ENCODE measurements at regions not wholly inside any gene's neighbourhood (a gene's known extent, or its start where the extent isn't known, plus 50 kb on each side); places are given as distances from the start of the nearest gene placed in this dataset.

GRCh38 chr4:60359746-60360367, 840.3 kb upstream of the ADGRL3 start:
- H3K4me1 ChIP-seq (ENCODE audit: control insufficient read depth in 1 of 2, insufficient read depth in 2 of 2, low read length in 2 of 2) = no peaks in the 10 kb centered on the region
- no peak overlapping the region for H3K9ac ChIP-seq (ENCODE audit: low read depth in 1 of 2, low read length in 2 of 2)
- no peaks in the 10 kb centered on the region for H3K27me3 ChIP-seq (ENCODE audit: control insufficient read depth in 1 of 2, insufficient read depth in 2 of 2, low read length in 2 of 2)
- H3K36me3 ChIP-seq (ENCODE audit: control insufficient read depth in 1 of 2, insufficient read depth in 2 of 2, low read length in 2 of 2) = no peaks in the 10 kb centered on the region
- H3K9me3 ChIP-seq (ENCODE audit: control insufficient read depth in 1 of 2, low read length in 2 of 2) = peaks cover 0 to 3% of the 10 kb centered on the region in 2 donors
- H3K27ac ChIP-seq (ENCODE audit: low read depth, low read length) = no peak overlapping the region
- H3K4me3 ChIP-seq (ENCODE audit: low read depth in 1 of 2, low read length in 2 of 2) = no peak overlapping the region

- Histone ChIP-seq H3K9ac (ENCODE audit: low read depth in 1 of 2, low read length in 2 of 2) (no peak overlapping the region), H3K4me1 (ENCODE audit: control insufficient read depth in 1 of 2, insufficient read depth in 2 of 2, low read length in 2 of 2) (no peaks in the 10 kb centered on the region), H3K27ac (ENCODE audit: low read depth, low read length) (no peak overlapping the region), H3K4me3 (ENCODE audit: low read depth in 1 of 2, low read length in 2 of 2) (no peak overlapping the region), H3K36me3 (ENCODE audit: control insufficient read depth in 1 of 2, insufficient read depth in 2 of 2, low read length in 2 of 2) (no peaks in the 10 kb centered on the region), H3K9me3 (ENCODE audit: control insufficient read depth in 1 of 2, low read length in 2 of 2) (no peaks in the 10 kb centered on the region), H3K27me3 (ENCODE audit: control insufficient read depth in 1 of 2, insufficient read depth in 2 of 2, low read length in 2 of 2) (no peaks in the 10 kb centered on the region)
Measured at GRCh38 chr4:60365176-60365575, 835.0 kb upstream of the ADGRL3 start.

- H3K36me3 ChIP-seq (ENCODE audit: control insufficient read depth in 1 of 2, insufficient read depth in 2 of 2, low read length in 2 of 2) = no peaks in the 10 kb centered on the region
- H3K9me3 ChIP-seq (ENCODE audit: control insufficient read depth in 1 of 2, low read length in 2 of 2) = no peaks in the 10 kb centered on the region
- H3K27me3 ChIP-seq (ENCODE audit: control insufficient read depth in 1 of 2, insufficient read depth in 2 of 2, low read length in 2 of 2) = no peaks in the 10 kb centered on the region
- H3K4me3 ChIP-seq (ENCODE audit: low read depth in 1 of 2, low read length in 2 of 2) = no peak overlapping the region
- no peak overlapping the region for H3K27ac ChIP-seq (ENCODE audit: low read depth, low read length)
- no peaks in the 10 kb centered on the region for H3K4me1 ChIP-seq (ENCODE audit: control insufficient read depth in 1 of 2, insufficient read depth in 2 of 2, low read length in 2 of 2)
- H3K9ac ChIP-seq (ENCODE audit: low read depth in 1 of 2, low read length in 2 of 2) = no peak overlapping the region
Measured at GRCh38 chr4:60366661-60367060, 833.5 kb upstream of the ADGRL3 start.

DNA sequence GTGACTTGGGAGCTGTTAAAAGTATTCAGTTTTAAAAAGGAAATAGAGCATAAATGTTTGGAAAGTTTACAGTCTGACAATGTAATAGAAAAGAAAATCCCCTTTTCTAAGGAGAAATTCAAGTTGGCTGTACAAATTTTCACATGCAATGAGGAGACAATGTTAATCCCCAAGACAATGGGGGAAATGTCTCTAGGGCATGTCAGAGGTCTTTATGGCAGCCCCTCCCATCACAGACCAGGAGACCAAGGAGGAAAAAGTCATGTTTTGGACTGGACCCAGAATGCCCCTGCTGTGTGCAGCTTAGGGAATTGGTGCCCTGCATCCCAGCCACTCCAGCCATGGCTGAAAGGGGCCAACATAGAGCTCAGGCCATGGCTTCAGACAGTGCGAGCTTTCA, 831.1 kb upstream of the ADGRL3 start:
- Histone ChIP-seq H3K9me3 (ENCODE audit: control insufficient read depth in 1 of 2, low read length in 2 of 2) (peaks cover 0 to 3% of the 10 kb centered on the region in 2 donors), H3K27me3 (ENCODE audit: control insufficient read depth in 1 of 2, insufficient read depth in 2 of 2, low read length in 2 of 2) (no peaks in the 10 kb centered on the region), H3K36me3 (ENCODE audit: control insufficient read depth in 1 of 2, insufficient read depth in 2 of 2, low read length in 2 of 2) (no peaks in the 10 kb centered on the region), H3K4me1 (ENCODE audit: control insufficient read depth in 1 of 2, insufficient read depth in 2 of 2, low read length in 2 of 2) (no peaks in the 10 kb centered on the region), H3K9ac (ENCODE audit: low read depth in 1 of 2, low read length in 2 of 2) (no peak overlapping the region), H3K27ac (ENCODE audit: low read depth, low read length) (no peak overlapping the region), H3K4me3 (ENCODE audit: low read depth in 1 of 2, low read length in 2 of 2) (no peak overlapping the region)

GRCh38 chr4:60378010-60378409, 822.1 kb upstream of the ADGRL3 start:
- H3K4me1 ChIP-seq (ENCODE audit: control insufficient read depth in 1 of 2, insufficient read depth in 2 of 2, low read length in 2 of 2) = no peaks in the 10 kb centered on the region
- H3K9me3 ChIP-seq (ENCODE audit: control insufficient read depth in 1 of 2, low read length in 2 of 2) = no peaks in the 10 kb centered on the region
- no peak overlapping the region for H3K4me3 ChIP-seq (ENCODE audit: low read depth in 1 of 2, low read length in 2 of 2)
- H3K27ac ChIP-seq (ENCODE audit: low read depth, low read length) = no peak overlapping the region
- no peaks in the 10 kb centered on the region for H3K27me3 ChIP-seq (ENCODE audit: control insufficient read depth in 1 of 2, insufficient read depth in 2 of 2, low read length in 2 of 2)
- no peaks in the 10 kb centered on the region for H3K36me3 ChIP-seq (ENCODE audit: control insufficient read depth in 1 of 2, insufficient read depth in 2 of 2, low read length in 2 of 2)
- H3K9ac ChIP-seq (ENCODE audit: low read depth in 1 of 2, low read length in 2 of 2) = no peak overlapping the region

DNA sequence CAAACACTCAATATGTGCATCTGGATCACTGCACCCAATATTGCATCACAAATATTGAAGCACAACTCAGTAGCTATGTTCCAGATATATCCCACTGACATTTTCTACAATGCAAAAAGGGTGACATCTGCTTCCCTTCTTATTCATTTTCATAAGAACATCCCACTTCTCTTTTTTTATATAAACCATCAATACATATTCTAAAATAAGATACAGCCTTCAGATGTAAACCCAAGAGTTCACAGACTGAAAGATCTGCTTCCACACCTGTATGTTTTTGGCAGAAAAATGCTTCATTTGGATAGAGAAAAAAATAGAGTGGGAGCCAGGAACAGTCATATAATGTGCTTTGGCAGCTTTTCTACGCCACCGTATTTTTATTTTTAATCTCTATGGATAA, 815.6 kb upstream of the ADGRL3 start:
- Histone ChIP-seq H3K9ac (ENCODE audit: low read depth in 1 of 2, low read length in 2 of 2) (no peak overlapping the region), H3K27ac (ENCODE audit: low read depth, low read length) (no peak overlapping the region), H3K4me1 (ENCODE audit: control insufficient read depth in 1 of 2, insufficient read depth in 2 of 2, low read length in 2 of 2) (no peaks in the 10 kb centered on the region), H3K27me3 (ENCODE audit: control insufficient read depth in 1 of 2, insufficient read depth in 2 of 2, low read length in 2 of 2) (no peaks in the 10 kb centered on the region), H3K9me3 (ENCODE audit: control insufficient read depth in 1 of 2, low read length in 2 of 2) (no peaks in the 10 kb centered on the region), H3K36me3 (ENCODE audit: control insufficient read depth in 1 of 2, insufficient read depth in 2 of 2, low read length in 2 of 2) (no peaks in the 10 kb centered on the region), H3K4me3 (ENCODE audit: low read depth in 1 of 2, low read length in 2 of 2) (no peak overlapping the region)

- no peaks in the 10 kb centered on the region for H3K9me3 ChIP-seq (ENCODE audit: control insufficient read depth in 1 of 2, low read length in 2 of 2)
- H3K4me1 ChIP-seq (ENCODE audit: control insufficient read depth in 1 of 2, insufficient read depth in 2 of 2, low read length in 2 of 2) = no peaks in the 10 kb centered on the region
- no peaks in the 10 kb centered on the region for H3K36me3 ChIP-seq (ENCODE audit: control insufficient read depth in 1 of 2, insufficient read depth in 2 of 2, low read length in 2 of 2)
- H3K27me3 ChIP-seq (ENCODE audit: control insufficient read depth in 1 of 2, insufficient read depth in 2 of 2, low read length in 2 of 2) = no peaks in the 10 kb centered on the region
- no peak overlapping the region for H3K27ac ChIP-seq (ENCODE audit: low read depth, low read length)
- no peak overlapping the region for H3K4me3 ChIP-seq (ENCODE audit: low read depth in 1 of 2, low read length in 2 of 2)
- no peak overlapping the region for H3K9ac ChIP-seq (ENCODE audit: low read depth in 1 of 2, low read length in 2 of 2)
Measured at GRCh38 chr4:60389633-60390032, 810.5 kb upstream of the ADGRL3 start.

DNA sequence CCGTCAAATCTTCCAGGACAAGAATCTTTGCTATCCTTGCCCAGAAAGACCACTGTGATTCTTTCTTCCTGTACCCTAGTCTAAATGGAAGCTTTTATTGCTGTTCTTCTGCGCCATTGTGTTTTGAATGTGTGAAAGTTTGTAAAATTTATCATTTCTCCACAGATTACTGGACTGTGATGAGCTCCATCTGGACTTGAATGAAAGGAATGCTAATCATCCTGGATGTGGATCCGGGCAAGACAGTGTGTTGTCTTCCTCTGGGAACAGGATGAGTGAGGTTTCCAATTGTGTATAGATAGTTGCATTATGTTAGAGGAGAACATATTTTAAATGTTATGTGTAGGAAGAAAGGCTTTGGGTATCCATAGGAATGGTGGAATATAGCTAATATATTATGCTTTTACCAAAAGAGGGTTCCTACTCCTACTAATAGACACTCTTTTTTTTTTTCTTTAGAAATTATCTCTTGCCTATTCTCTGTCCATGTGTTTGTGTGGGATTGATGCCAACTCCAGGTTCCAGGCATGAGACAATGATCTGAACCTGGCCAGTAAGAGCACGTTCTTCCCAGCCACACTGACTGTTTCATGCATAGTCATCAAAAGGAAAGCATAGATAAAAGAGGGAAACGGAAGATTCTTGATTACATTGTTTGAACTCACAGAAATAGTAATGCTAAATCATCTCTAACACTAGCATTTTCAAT, 803.6 kb upstream of the ADGRL3 start:
- Histone ChIP-seq H3K27ac (ENCODE audit: low read depth, low read length) (no peak overlapping the region), H3K4me3 (ENCODE audit: low read depth in 1 of 2, low read length in 2 of 2) (no peak overlapping the region), H3K9ac (ENCODE audit: low read depth in 1 of 2, low read length in 2 of 2) (no peak overlapping the region), H3K36me3 (ENCODE audit: control insufficient read depth in 1 of 2, insufficient read depth in 2 of 2, low read length in 2 of 2) (no peaks in the 10 kb centered on the region), H3K4me1 (ENCODE audit: control insufficient read depth in 1 of 2, insufficient read depth in 2 of 2, low read length in 2 of 2) (no peaks in the 10 kb centered on the region), H3K9me3 (ENCODE audit: control insufficient read depth in 1 of 2, low read length in 2 of 2) (peaks cover 0 to 3% of the 10 kb centered on the region in 2 donors), H3K27me3 (ENCODE audit: control insufficient read depth in 1 of 2, insufficient read depth in 2 of 2, low read length in 2 of 2) (no peaks in the 10 kb centered on the region)

- H3K27ac ChIP-seq (ENCODE audit: low read depth, low read length) = no peak overlapping the region
- no peak overlapping the region for H3K9ac ChIP-seq (ENCODE audit: low read depth in 1 of 2, low read length in 2 of 2)
- H3K9me3 ChIP-seq (ENCODE audit: control insufficient read depth in 1 of 2, low read length in 2 of 2) = peaks cover 0 to 2% of the 10 kb centered on the region in 2 donors
- no peaks in the 10 kb centered on the region for H3K27me3 ChIP-seq (ENCODE audit: control insufficient read depth in 1 of 2, insufficient read depth in 2 of 2, low read length in 2 of 2)
- no peaks in the 10 kb centered on the region for H3K4me1 ChIP-seq (ENCODE audit: control insufficient read depth in 1 of 2, insufficient read depth in 2 of 2, low read length in 2 of 2)
- H3K4me3 ChIP-seq (ENCODE audit: low read depth in 1 of 2, low read length in 2 of 2) = no peak overlapping the region
- H3K36me3 ChIP-seq (ENCODE audit: control insufficient read depth in 1 of 2, insufficient read depth in 2 of 2, low read length in 2 of 2) = no peaks in the 10 kb centered on the region
Measured at GRCh38 chr4:60400593-60400992, 799.5 kb upstream of the ADGRL3 start.

DNA sequence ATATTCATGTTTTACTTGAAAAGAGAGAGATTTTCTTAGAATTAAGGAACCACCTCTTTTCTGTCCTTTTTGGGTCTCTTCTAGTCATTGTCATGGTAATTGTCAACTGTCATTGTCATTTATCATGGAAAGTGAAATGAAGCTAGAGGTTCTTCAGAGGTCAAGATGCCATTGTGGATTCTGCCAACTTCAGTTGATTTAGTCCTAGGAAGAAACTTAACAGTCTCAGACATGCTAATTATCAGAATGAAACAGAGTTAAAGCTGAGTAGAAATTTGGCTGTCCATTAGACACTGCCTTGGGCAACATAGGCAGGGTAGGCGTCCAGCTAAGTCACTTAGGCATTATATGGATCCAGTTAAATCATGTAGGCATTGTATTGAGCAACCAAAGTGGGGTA, 796.1 kb upstream of the ADGRL3 start:
- no peak overlapping the region for H3K4me3 ChIP-seq (ENCODE audit: low read depth in 1 of 2, low read length in 2 of 2)
- no peak overlapping the region for H3K9ac ChIP-seq (ENCODE audit: low read depth in 1 of 2, low read length in 2 of 2)
- no peak overlapping the region for H3K27ac ChIP-seq (ENCODE audit: low read depth, low read length)
- peaks cover 8 to 9% of the 10 kb centered on the region in 2 donors for H3K9me3 ChIP-seq (ENCODE audit: control insufficient read depth in 1 of 2, low read length in 2 of 2)
- H3K36me3 ChIP-seq (ENCODE audit: control insufficient read depth in 1 of 2, insufficient read depth in 2 of 2, low read length in 2 of 2) = no peaks in the 10 kb centered on the region
- no peaks in the 10 kb centered on the region for H3K27me3 ChIP-seq (ENCODE audit: control insufficient read depth in 1 of 2, insufficient read depth in 2 of 2, low read length in 2 of 2)
- no peaks in the 10 kb centered on the region for H3K4me1 ChIP-seq (ENCODE audit: control insufficient read depth in 1 of 2, insufficient read depth in 2 of 2, low read length in 2 of 2)

Data from duodenal mucosa (tissue), 2 donors.